Panc1 (cell line): ENCODE measurements at regions not wholly inside any gene's neighbourhood (a gene's known extent, or its start where the extent isn't known, plus 50 kb on each side); places are given as distances from the start of the nearest gene placed in this dataset.

Experiments
- ATAC-seq: fragments of 200-7000 bp; cut with Tn5 transposase; 2 replicates; pipeline ENCODE4 v1.9.1; 2020; ENCODE audit warnings: mild to moderate bottlenecking, moderate library complexity
- BruUV-seq: library from RNA; stranded (reverse); fragments of 400-500 nt; replicated peaks from 2 replicates; lab custom pipeline; 2021; lab: Mats Ljungman, UMichigan
- CTCF ChIA-PET: fragments of 300-600 bp; sonication (Branson Sonifier 250); formaldehyde crosslinking; loops from one replicate; lab custom pipeline; 2022; ENCODE audit warnings: antibody characterized with exemption; lab: Charles Lee
- POLR2A ChIA-PET: fragments of 300-600 bp; sonication (Branson Sonifier 250); formaldehyde crosslinking; loops from one replicate; lab custom pipeline; 2022; ENCODE audit warnings: antibody characterized with exemption; lab: Charles Lee
- DNase-seq: peaks from one replicate; pipeline ENCODE4 v3.0.0-alpha.2; 2010; ENCODE audit warnings: low read depth, low spot score
- H3K27ac ChIP-seq: 2 replicates; pipeline ENCODE4 v1.5.1; 2011; ENCODE audit warnings: mild to moderate bottlenecking, low read length, inconsistent platforms
- H3K27me3 ChIP-seq: fragments of 200-500 bp; sonication (Bioruptor generic); 2 replicates; pipeline ENCODE4 v1.6.0; 2014; ENCODE audit warnings: low read length, inconsistent platforms; ENCODE audit not compliant: control insufficient read depth, insufficient read depth
- H3K36me3 ChIP-seq: fragments of 200-500 bp; sonication (Bioruptor generic); 2 replicates; pipeline ENCODE4 v1.5.1; 2014; ENCODE audit warnings: inconsistent platforms, mild to moderate bottlenecking, low read length, moderate library complexity; ENCODE audit not compliant: control insufficient read depth, insufficient read depth
- H3K4me1 ChIP-seq: 2 replicates; pipeline ENCODE4 v1.5.1; 2011; ENCODE audit warnings: inconsistent platforms, mild to moderate bottlenecking, low read length, moderate library complexity; ENCODE audit not compliant: control insufficient read depth, insufficient read depth
- H3K4me3 ChIP-seq, 2 experiments: 2 replicates each; pipeline ENCODE4 v1.5.1; 2011 to 2012; ENCODE audit warnings: low read depth in 2 of 2, low read length in 2 of 2, mild to moderate bottlenecking in 2 of 2, inconsistent platforms in 1 of 2, moderate library complexity in 1 of 2
- H3K9me3 ChIP-seq: fragments of 200-500 bp; sonication (Bioruptor generic); 2 replicates; pipeline ENCODE4 v1.5.1; 2014; ENCODE audit warnings: low read depth, mild to moderate bottlenecking, inconsistent platforms, low read length, moderate library complexity; ENCODE audit not compliant: control insufficient read depth, insufficient read depth
- POLR2AphosphoS5 ChIP-seq: IDR thresholded peaks from 2 replicates; pipeline ENCODE4 v1.6.1; 2012; ENCODE audit warnings: mild to moderate bottlenecking, low read depth, low read length, moderate library complexity
- SIN3A ChIP-seq: IDR thresholded peaks from 2 replicates; pipeline ENCODE4 v1.6.1; 2012; ENCODE audit warnings: low read depth, mild to moderate bottlenecking, low read length, moderate library complexity, borderline replicate concordance; ENCODE audit not compliant: insufficient read depth
- TCF7L2 ChIP-seq: IDR thresholded peaks from 2 replicates; pipeline ENCODE4 v1.6.1; 2011; ENCODE audit warnings: mild to moderate bottlenecking, low read depth, low read length, inconsistent platforms
- in situ Hi-C: cut with HindIII; loops from 2 replicates; pipeline ENCODE4 v1.10.0; 2016; ENCODE audit warnings: low sequenced_read_pairs, low pct_unique_long_range_greater_than_20kb
- intact Hi-C: fragments of 100-400 bp; cut with micrococcal nuclease; formaldehyde crosslinking; loops from one replicate; pipeline ENCODE4 v1.10.0; 2022; ENCODE audit not compliant: unreplicated experiment
- TF ChIP-seq, protein P1 (sequence below): fragments of 450-650 bp; IDR thresholded peaks from 2 replicates; pipeline ENCODE4 v1.5.1; 2017; ENCODE audit warnings: mild to moderate bottlenecking
- TF ChIP-seq, protein P2 (sequence below), 2 experiments: IDR thresholded peaks; 2 replicates each; pipeline ENCODE4 v1.6.1; 2011 to 2012; ENCODE audit warnings: low read depth in 2 of 2, control low read depth in 1 of 2, low read length in 1 of 2, mild to moderate bottlenecking in 1 of 2, moderate library complexity in 1 of 2; ENCODE audit not compliant: insufficient read depth in 1 of 2

DNA sequence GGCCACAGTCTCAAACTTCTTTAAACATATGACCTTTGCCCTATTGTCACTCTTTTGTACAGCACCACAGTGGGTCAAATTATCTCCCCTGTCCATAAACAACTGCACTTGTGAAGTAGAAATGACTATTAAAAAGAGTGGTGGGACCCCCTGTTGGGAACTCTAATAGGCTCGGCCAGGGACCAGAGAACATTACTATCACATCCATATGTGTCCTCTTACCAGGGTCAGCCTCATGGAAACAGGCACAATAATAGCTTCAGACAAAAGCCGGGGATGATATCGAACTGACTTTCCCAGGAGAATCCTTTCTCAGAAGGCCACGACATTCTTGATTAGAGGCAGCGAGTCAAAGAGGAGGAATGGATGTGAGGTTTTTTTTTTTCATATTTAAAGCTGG, 96.6 kb downstream of the NKX2-1 start:
- BruUV-seq = no TSS peak
- in situ Hi-C loops = no loop called here
- Histone ChIP-seq H3K9me3 (no peaks in the 10 kb centered on the region), H3K4me1 (no peaks in the 10 kb centered on the region), H3K4me3 (no peak overlapping the region), H3K27me3 (no peaks in the 10 kb centered on the region), H3K27ac (no peak overlapping the region), H3K36me3 (no peaks in the 10 kb centered on the region)
- no peak for DNase-seq
- intact Hi-C loops = no loop called here
- ATAC-seq = no peak
- ChIA-PET CTCF (no interaction called here), POLR2A (no interaction called here)
- TF ChIP-seq POLR2AphosphoS5 (no peak), TCF7L2 (no peak)
- TF ChIP-seq, protein P1, sequence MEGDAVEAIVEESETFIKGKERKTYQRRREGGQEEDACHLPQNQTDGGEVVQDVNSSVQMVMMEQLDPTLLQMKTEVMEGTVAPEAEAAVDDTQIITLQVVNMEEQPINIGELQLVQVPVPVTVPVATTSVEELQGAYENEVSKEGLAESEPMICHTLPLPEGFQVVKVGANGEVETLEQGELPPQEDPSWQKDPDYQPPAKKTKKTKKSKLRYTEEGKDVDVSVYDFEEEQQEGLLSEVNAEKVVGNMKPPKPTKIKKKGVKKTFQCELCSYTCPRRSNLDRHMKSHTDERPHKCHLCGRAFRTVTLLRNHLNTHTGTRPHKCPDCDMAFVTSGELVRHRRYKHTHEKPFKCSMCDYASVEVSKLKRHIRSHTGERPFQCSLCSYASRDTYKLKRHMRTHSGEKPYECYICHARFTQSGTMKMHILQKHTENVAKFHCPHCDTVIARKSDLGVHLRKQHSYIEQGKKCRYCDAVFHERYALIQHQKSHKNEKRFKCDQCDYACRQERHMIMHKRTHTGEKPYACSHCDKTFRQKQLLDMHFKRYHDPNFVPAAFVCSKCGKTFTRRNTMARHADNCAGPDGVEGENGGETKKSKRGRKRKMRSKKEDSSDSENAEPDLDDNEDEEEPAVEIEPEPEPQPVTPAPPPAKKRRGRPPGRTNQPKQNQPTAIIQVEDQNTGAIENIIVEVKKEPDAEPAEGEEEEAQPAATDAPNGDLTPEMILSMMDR = no peak

DNA sequence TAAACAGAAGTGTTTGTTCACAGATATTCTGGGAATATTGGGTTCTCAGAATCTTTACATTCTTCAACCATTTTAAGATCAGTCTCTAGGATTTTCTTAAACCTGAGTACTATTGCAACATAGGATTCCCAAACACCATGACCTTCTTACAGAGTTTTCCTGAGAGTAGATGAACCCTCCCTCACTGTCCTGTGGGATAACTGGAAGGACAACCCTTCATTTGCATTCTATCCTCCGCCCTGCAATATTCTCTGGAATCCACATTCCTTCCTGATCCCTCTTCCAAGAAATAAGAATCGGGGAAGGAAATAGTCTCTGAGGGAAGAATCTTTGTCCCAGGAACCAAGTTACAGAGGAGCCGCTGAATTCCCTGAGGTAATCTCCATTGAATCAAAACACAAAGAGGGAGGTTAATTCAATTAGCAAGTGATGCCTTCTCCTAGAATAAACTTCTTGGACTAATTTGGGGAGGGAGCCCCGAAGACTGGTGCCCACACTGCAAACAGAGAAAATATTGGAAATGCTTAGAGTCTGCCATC, 99.8 kb upstream of the MBIP start:
- H3K36me3 ChIP-seq = no peaks in the 10 kb centered on the region
- no peak overlapping the region for H3K4me3 ChIP-seq
- H3K9me3 ChIP-seq = no peaks in the 10 kb centered on the region
- TF ChIP-seq TCF7L2 (no peak), SIN3A (no peak), POLR2AphosphoS5 (no peak)
- TF ChIP-seq, protein P2, sequence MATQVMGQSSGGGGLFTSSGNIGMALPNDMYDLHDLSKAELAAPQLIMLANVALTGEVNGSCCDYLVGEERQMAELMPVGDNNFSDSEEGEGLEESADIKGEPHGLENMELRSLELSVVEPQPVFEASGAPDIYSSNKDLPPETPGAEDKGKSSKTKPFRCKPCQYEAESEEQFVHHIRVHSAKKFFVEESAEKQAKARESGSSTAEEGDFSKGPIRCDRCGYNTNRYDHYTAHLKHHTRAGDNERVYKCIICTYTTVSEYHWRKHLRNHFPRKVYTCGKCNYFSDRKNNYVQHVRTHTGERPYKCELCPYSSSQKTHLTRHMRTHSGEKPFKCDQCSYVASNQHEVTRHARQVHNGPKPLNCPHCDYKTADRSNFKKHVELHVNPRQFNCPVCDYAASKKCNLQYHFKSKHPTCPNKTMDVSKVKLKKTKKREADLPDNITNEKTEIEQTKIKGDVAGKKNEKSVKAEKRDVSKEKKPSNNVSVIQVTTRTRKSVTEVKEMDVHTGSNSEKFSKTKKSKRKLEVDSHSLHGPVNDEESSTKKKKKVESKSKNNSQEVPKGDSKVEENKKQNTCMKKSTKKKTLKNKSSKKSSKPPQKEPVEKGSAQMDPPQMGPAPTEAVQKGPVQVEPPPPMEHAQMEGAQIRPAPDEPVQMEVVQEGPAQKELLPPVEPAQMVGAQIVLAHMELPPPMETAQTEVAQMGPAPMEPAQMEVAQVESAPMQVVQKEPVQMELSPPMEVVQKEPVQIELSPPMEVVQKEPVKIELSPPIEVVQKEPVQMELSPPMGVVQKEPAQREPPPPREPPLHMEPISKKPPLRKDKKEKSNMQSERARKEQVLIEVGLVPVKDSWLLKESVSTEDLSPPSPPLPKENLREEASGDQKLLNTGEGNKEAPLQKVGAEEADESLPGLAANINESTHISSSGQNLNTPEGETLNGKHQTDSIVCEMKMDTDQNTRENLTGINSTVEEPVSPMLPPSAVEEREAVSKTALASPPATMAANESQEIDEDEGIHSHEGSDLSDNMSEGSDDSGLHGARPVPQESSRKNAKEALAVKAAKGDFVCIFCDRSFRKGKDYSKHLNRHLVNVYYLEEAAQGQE (IDR thresholded peaks at IDR 0.05; ENCODE audit: insufficient read depth in 1 of 2, low read depth in 2 of 2, low read length in 1 of 2) = no peak
- TF ChIP-seq, protein P1 = no peak
- BruUV-seq = no TSS peak
- no peak overlapping the region for H3K27ac ChIP-seq
- H3K4me1 ChIP-seq = no peaks in the 10 kb centered on the region
- ChIA-PET CTCF (no interaction called here), POLR2A (no interaction called here)
- ATAC-seq (no peak), DNase-seq (no peak)
- intact Hi-C loops (no loop called here), in situ Hi-C loops (no loop called here)
- no peaks in the 10 kb centered on the region for H3K27me3 ChIP-seq
